ENCODE measurements at regions not wholly inside any gene's neighbourhood (a gene's known extent, or its start where the extent isn't known, plus 50 kb on each side); places are given as distances from the start of the nearest gene placed in this dataset.

- H3K36me3 ChIP-seq = no peaks in the 10 kb centered on the region
- H4K20me1 ChIP-seq (ENCODE audit: low read depth) = no peaks in the 10 kb centered on the region
- no peak overlapping the region for H3K27ac ChIP-seq
- Mint-ChIP-seq H3K27ac (no peak overlapping the region), H3K4me3 (no peak overlapping the region), H3K27me3 (ENCODE audit: insufficient read depth, low read depth) (peaks cover 13% of the 10 kb centered on the region), H3K36me3 (peaks cover 6% of the 10 kb centered on the region), H3K9me3 (peaks cover 12% of the 10 kb centered on the region), H3K4me1 (peaks cover 12% of the 10 kb centered on the region)
- no peaks in the 10 kb centered on the region for H3F3A ChIP-seq (ENCODE audit: low read depth)
- H2AFZ ChIP-seq (replicated peaks) = no peak overlapping the region
- TF ChIP-seq EZH2phosphoT487 (IDR thresholded peaks at IDR 0.05) (no peak), CTCF (IDR thresholded peaks at IDR 0.05) (no peak), EZH2 (IDR thresholded peaks at IDR 0.05) (no peak)
- no peak for DNase-seq (ENCODE audit: low spot score)
- peaks cover 33% of the 10 kb centered on the region for H3K27me3 ChIP-seq
- H3K4me1 ChIP-seq = peaks cover 3% of the 10 kb centered on the region
- H3K4me3 ChIP-seq = no peak overlapping the region
- no peaks in the 10 kb centered on the region for H3K9me3 ChIP-seq (ENCODE audit: low read depth)
- no peaks in the 10 kb centered on the region for H3K79me2 ChIP-seq (ENCODE audit: low read depth)
- no peak overlapping the region for H3K4me2 ChIP-seq
- H3K9ac ChIP-seq = no peak overlapping the region
These were observed 352.2 kb downstream of the EN1 start for GRCh38 chr2:118495290-118495689.

- DNase-seq (ENCODE audit: low spot score) = no peak
- Histone ChIP-seq H3K4me2 (no peak overlapping the region), H3K4me1 (peaks cover 4% of the 10 kb centered on the region), H2AFZ (replicated peaks) (no peak overlapping the region), H4K20me1 (ENCODE audit: low read depth) (no peaks in the 10 kb centered on the region), H3F3A (ENCODE audit: low read depth) (no peaks in the 10 kb centered on the region), H3K27me3 (peaks cover 48% of the 10 kb centered on the region), H3K79me2 (ENCODE audit: low read depth) (no peaks in the 10 kb centered on the region), H3K36me3 (no peaks in the 10 kb centered on the region), H3K9ac (no peak overlapping the region), H3K4me3 (no peak overlapping the region), H3K9me3 (ENCODE audit: low read depth) (no peaks in the 10 kb centered on the region), H3K27ac (no peak overlapping the region)
- Mint-ChIP-seq H3K4me3 (no peak overlapping the region), H3K9me3 (peaks cover 12% of the 10 kb centered on the region), H3K27ac (no peak overlapping the region), H3K36me3 (peaks cover 6% of the 10 kb centered on the region), H3K27me3 (ENCODE audit: insufficient read depth, low read depth) (peaks cover 18% of the 10 kb centered on the region), H3K4me1 (peaks cover 16% of the 10 kb centered on the region)
- TF ChIP-seq CTCF (IDR thresholded peaks at IDR 0.05) (no peak), EZH2phosphoT487 (IDR thresholded peaks at IDR 0.05) (no peak), EZH2 (IDR thresholded peaks at IDR 0.05) (no peak)
These were observed 354.2 kb downstream of the EN1 start for GRCh38 chr2:118493213-118493612.

GRCh38 chr2:118492335-118492734 is 355.1 kb downstream of the EN1 start:
- H3K9me3 ChIP-seq (ENCODE audit: low read depth) = no peaks in the 10 kb centered on the region
- H3F3A ChIP-seq (ENCODE audit: low read depth) = no peaks in the 10 kb centered on the region
- no peak overlapping the region for H2AFZ ChIP-seq (replicated peaks)
- H3K27me3 ChIP-seq = peaks cover 52% of the 10 kb centered on the region
- H4K20me1 ChIP-seq (ENCODE audit: low read depth) = no peaks in the 10 kb centered on the region
- peaks cover 12% of the 10 kb centered on the region for H3K9me3 Mint-ChIP-seq
- TF ChIP-seq EZH2phosphoT487 (IDR thresholded peaks at IDR 0.05) (no peak), CTCF (IDR thresholded peaks at IDR 0.05) (peak; percentile 54)
- H3K4me3 ChIP-seq = no peak overlapping the region
- peaks cover 4% of the 10 kb centered on the region for H3K4me1 ChIP-seq
- H3K9ac ChIP-seq = no peak overlapping the region
- no peaks in the 10 kb centered on the region for H3K36me3 ChIP-seq
- H3K4me2 ChIP-seq = no peak overlapping the region
- peaks cover 13% of the 10 kb centered on the region for H3K4me1 Mint-ChIP-seq
- no peaks in the 10 kb centered on the region for H3K79me2 ChIP-seq (ENCODE audit: low read depth)
- no peak overlapping the region for H3K4me3 Mint-ChIP-seq
- DNase-seq (ENCODE audit: low spot score) = no peak
- peaks cover 6% of the 10 kb centered on the region for H3K36me3 Mint-ChIP-seq
- H3K27me3 Mint-ChIP-seq (ENCODE audit: insufficient read depth, low read depth) = peaks cover 14% of the 10 kb centered on the region
- H3K27ac ChIP-seq = no peak overlapping the region
- H3K27ac Mint-ChIP-seq = no peak overlapping the region

Measured in neural progenitor cell (in vitro differentiated cells).